ENCODE measurements at regions not wholly inside any gene's neighbourhood (a gene's known extent, or its start where the extent isn't known, plus 50 kb on each side); places are given as distances from the start of the nearest gene placed in this dataset.

DNA sequence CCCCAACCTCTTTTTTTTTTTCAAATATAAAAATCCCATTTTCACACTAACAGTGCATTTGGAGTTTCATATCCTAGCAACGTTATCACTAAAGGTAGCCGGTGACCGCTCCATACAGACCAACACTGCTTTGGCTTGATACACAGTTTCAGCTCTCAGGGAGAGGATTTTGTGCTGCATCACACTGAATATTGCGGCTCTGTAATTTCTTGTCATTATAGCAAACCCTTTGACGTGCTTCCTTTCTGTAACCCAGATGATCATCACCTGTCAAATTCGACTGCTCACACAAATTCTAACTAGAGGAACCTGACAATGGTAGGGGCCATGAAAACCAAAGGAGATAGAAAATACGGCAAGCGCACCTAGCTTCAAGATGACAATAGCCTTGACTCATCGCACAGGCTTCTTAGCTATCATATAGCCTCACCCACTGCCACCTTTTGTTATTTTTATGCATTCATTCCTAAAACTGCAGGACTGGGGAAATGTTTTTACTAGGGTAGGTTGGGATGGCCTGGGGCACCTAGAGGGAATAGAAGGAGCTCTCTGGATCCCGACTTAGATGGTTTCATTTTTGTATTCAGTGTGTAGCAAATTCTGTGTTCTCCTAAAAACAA, 582.9 kb upstream of the PIK3C3 start:
- Histone ChIP-seq H3K4me3 (no peak overlapping the region), H3K4me1 (no peaks in the 10 kb centered on the region), H3K36me3 (no peaks in the 10 kb centered on the region), H3K27me3 (no peaks in the 10 kb centered on the region), H3K27ac (no peak overlapping the region), H3K9me3 (no peaks in the 10 kb centered on the region)
- WGBS (ENCODE audit: insufficient coverage, low coverage, low lambda C conversion rate, missing lambda C conversion rate), result 67% methylated on average over 10 of the region's 10 CpGs
- TF ChIP-seq POLR2A (IDR thresholded peaks at IDR 0.05), result no peak
- TF ChIP-seq, protein P1, sequence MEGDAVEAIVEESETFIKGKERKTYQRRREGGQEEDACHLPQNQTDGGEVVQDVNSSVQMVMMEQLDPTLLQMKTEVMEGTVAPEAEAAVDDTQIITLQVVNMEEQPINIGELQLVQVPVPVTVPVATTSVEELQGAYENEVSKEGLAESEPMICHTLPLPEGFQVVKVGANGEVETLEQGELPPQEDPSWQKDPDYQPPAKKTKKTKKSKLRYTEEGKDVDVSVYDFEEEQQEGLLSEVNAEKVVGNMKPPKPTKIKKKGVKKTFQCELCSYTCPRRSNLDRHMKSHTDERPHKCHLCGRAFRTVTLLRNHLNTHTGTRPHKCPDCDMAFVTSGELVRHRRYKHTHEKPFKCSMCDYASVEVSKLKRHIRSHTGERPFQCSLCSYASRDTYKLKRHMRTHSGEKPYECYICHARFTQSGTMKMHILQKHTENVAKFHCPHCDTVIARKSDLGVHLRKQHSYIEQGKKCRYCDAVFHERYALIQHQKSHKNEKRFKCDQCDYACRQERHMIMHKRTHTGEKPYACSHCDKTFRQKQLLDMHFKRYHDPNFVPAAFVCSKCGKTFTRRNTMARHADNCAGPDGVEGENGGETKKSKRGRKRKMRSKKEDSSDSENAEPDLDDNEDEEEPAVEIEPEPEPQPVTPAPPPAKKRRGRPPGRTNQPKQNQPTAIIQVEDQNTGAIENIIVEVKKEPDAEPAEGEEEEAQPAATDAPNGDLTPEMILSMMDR (IDR thresholded peaks at IDR 0.05), result no peak
- ATAC-seq (no peak), DNase-seq (no peak)
- intact Hi-C loops (cut with DNase I), result no loop called here

DNA sequence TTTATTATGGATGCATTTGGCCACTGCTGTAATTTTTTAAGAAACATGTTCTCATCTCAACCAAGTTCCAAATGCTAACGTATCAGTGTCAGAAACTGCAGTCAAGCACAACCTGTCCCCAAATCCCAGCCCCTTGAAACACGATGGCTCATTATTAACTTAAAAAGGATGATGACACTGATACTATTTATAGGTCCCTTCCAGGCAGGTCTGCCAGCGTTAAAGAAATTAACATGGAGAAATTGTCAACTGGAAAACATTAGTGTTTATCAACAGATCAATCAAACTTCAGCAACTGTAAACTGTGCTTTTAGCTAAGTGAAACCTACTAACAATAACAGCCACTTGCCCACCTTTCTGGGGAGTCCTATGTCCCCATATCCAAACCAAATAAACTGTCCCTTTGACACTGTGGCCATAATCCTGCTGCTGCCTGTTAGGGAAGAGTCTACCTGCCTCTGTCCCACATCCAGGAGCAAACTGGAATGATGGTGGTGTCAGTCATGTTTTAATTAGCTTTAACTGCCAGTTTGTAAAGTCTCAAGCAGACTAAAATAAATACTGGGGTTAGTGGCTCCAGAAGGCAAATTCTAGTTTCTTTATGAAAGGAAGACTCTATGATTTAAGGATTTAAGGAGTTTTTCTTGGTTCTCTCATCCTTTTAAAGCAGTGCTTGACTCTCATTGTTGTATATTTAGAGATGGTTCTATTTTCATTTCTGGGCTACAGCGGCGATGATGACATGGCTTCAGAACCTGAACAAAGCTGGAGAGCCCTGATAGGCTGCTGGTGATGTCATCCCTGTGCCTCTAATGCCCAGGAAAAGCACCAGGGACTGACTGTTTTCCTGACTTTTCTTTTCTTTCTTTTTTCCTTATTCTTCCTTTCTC, 583.6 kb upstream of the PIK3C3 start:
- no peak for DNase-seq
- Histone ChIP-seq H3K4me1 (no peaks in the 10 kb centered on the region), H3K27me3 (no peaks in the 10 kb centered on the region), H3K9me3 (no peaks in the 10 kb centered on the region), H3K4me3 (no peak overlapping the region), H3K27ac (no peak overlapping the region), H3K36me3 (no peaks in the 10 kb centered on the region)
- TF ChIP-seq, protein P1 (IDR thresholded peaks at IDR 0.05), result no peak
- no peak for TF ChIP-seq POLR2A (IDR thresholded peaks at IDR 0.05)
- 39% methylated on average over 5 of the region's 5 CpGs for WGBS (ENCODE audit: insufficient coverage, low coverage, low lambda C conversion rate, missing lambda C conversion rate)
- no peak for ATAC-seq
- intact Hi-C loops (cut with DNase I), result no loop called here

DNA sequence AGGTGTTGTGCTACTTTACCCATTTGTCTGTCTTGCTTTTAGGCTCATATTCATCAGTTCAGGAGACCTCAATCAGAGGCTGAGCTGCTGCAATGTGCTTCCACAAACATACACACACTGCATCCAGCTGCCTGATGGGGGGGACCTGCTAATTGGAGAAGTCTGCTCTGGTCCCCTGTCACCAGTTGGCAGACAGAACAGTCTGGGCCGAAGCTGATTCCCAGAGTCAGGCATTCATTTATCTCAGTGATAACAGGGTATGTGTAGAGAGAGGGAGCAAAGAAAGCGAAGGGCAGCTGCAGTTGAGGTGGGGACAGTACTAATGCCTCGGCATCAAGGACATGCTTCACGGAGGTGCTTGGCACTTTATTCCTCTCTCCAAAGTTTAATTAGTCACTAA, 584.3 kb upstream of the PIK3C3 start:
- no peak overlapping the region for H3K27ac ChIP-seq
- DNase-seq (no peak), ATAC-seq (no peak)
- no peaks in the 10 kb centered on the region for H3K36me3 ChIP-seq
- 34% methylated on average over 4 of the region's 4 CpGs for WGBS (ENCODE audit: insufficient coverage, low coverage, low lambda C conversion rate, missing lambda C conversion rate)
- H3K27me3 ChIP-seq, result no peaks in the 10 kb centered on the region
- no peak overlapping the region for H3K4me3 ChIP-seq
- TF ChIP-seq, protein P1 (IDR thresholded peaks at IDR 0.05), result no peak
- TF ChIP-seq POLR2A (IDR thresholded peaks at IDR 0.05), result no peak
- no peaks in the 10 kb centered on the region for H3K9me3 ChIP-seq
- no peaks in the 10 kb centered on the region for H3K4me1 ChIP-seq
- intact Hi-C loops (cut with DNase I), result no loop called here

DNA sequence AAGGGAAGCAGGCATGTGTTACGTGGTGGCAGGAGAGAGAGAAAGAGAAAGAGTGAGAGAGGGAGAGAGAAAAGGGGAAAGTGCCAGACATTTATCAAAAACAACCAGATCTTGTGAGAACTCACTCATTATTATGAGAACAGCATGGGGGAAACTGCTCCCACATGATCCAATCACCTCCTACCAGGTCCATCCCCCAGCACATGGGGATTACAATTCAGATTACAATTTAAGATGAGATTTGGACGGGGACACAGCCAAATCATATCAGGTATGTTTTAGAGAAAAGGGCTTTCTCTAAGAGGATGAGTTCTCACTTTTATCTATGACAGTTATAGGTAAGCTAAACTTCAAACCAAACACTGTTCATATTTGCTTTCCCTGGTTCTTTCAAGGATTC, 597.3 kb upstream of the PIK3C3 start:
- no peak for TF ChIP-seq POLR2A (IDR thresholded peaks at IDR 0.05)
- TF ChIP-seq, protein P1 (IDR thresholded peaks at IDR 0.05), result no peak
- intact Hi-C loops (cut with DNase I), result no loop called here
- no peak for ATAC-seq
- no peak for DNase-seq
- no peaks in the 10 kb centered on the region for H3K4me1 ChIP-seq
- H3K36me3 ChIP-seq, result no peaks in the 10 kb centered on the region
- 31% methylated on average over 2 of the region's 2 CpGs for WGBS (ENCODE audit: insufficient coverage, low coverage, low lambda C conversion rate, missing lambda C conversion rate)
- H3K9me3 ChIP-seq, result no peaks in the 10 kb centered on the region
- no peak overlapping the region for H3K4me3 ChIP-seq
- H3K27me3 ChIP-seq, result no peaks in the 10 kb centered on the region
- no peak overlapping the region for H3K27ac ChIP-seq
